HG03354 (cell line): ENCODE measurements at regions not wholly inside any gene's neighbourhood (a gene's known extent, or its start where the extent isn't known, plus 50 kb on each side); places are given as distances from the start of the nearest gene placed in this dataset.
"Not testable (repeated sequence)": the region's sequence is repeated elsewhere in the genome, so short reads cannot be mapped to it uniquely, and the experiment has no call there.

Experiments
- ATAC-seq: cut with Tn5 transposase; IDR thresholded peaks from one replicate; pipeline ENCODE4 v1.9.1; 2021; ENCODE audit warnings: mild to moderate bottlenecking; ENCODE audit not compliant: unreplicated experiment, poor library complexity, severe bottlenecking

GRCh38 chr9:29189221-29189620 is 1615.9 kb upstream of the C9orf72 start:
- ATAC-seq: not testable (repeated sequence)

- no peak for ATAC-seq
Measured at GRCh38 chr9:29198861-29199260, 1625.6 kb upstream of the C9orf72 start.

DNA sequence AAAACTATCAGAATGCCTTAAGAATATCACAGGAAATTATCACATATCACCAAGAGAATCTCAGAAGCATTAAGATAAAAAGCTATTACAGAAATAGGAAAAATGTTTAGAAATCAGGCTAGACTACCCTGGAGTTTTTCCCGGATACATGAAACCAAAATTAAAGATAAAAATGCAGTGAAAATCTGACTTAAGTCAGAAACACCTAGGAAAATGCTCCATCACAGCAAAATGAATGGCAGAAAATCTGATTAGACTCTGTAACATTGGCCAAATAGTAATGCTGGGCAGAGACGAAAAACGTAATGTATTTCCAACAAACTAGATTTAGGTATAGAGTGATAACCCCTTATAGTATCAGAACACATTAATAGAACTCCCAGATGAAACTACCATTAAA is 1626.7 kb upstream of the C9orf72 start:
- no peak for ATAC-seq

GRCh38 chr9:29200650-29201049 is 1627.4 kb upstream of the C9orf72 start:
- ATAC-seq: no peak

- ATAC-seq: no peak
Measured at GRCh38 chr9:29203244-29203930, 1630.1 kb upstream of the C9orf72 start.

DNA sequence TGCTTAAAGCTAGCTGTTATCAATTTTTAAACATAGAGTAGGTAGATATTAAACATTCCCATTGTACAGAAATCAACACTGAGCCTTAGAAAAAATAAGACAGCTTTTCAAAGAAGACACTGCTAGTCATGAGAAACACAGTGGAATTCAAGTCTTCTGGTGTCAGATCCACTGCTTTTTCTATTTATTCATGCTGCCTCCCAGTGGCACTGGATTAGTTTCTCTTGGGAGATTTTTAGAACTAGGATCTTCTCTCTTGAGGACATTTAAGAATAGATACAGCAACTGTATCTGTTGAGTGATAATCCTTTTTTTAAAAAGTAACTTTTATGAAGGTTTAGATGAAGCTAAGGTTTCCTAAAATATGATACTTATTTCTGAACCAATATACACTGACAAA is 1635.4 kb upstream of the C9orf72 start:
- ATAC-seq: no peak

- no peak for ATAC-seq
Measured at GRCh38 chr9:29209748-29210291, 1636.5 kb upstream of the C9orf72 start.

DNA sequence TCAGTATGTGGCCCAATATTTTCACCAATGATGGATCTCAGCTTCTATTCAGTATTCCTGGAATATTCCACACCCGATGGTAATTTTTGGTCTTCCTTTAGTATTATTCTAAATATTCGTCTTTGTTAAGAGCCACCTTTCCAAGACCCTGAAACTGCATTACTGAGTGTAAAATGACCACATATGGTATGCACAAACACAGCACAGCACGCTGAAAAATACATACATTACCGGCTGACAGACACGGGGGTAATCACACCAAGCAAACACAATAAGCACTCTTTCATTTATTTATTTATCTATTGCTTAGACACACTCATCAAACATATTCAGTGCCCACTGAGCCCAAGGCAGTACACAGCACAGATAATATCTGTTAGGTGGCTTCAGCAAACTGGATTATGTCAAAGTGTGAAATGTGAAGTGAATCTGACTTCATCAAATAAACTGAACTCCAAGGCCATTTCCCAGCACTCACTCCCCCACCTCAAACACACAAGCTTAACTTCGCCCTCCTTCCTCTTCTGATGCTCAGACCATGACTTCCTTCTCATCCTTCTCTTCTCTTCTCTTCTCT is 1637.8 kb upstream of the C9orf72 start:
- ATAC-seq: no peak

GRCh38 chr9:29211580-29212396 is 1638.5 kb upstream of the C9orf72 start:
- ATAC-seq: peak; percentile 92

DNA sequence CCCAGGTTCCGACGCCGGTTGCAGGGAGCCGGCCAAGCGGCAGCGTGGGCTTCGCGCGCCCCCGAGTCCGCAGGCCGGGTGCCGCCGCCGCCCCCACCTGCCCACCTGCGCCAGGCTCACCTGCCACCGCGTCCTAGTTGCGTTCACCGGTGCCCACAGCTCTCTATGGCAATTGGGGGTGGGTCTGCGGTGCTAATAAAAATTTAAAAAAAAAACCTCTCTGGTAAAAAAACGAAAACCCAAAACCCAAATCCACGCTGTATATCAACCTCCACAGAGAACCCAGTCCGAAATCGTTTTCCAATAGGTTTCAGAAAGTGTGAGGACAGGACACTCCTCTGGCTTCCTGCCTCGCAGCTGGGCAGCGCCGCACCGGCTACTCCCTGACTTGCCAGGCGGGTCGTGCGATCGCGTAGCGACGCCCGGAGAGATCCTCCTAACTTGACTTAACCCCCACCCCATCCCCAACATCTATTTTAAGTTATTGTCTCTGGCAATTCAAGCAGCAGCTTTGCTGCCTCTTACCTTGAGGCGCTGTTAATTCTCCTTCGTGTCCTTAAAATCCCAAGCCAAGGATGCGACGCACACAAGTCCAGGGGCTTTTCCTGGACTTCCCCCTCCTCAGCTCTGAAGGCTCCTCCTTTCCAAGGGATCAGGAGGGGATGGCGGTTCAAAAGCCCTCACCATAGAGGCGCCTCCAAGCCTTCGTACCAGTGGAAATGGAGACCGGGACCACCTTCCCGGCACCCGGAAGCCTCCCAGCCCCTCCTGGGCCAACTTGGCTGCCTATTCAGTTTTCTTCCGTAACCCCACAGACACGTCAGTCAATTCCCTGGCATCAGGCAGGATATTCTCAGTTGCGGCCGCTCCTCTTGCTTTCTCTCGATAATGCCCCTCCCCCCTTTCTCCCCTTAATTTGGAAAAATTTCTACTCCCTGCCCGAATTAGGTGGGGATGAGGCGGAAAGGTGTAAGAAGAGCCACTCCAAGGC is 1639.4 kb upstream of the C9orf72 start:
- ATAC-seq: no peak

GRCh38 chr9:29213417-29214153 is 1640.3 kb upstream of the C9orf72 start, which contains the start of gene LINGO2:
TSS of gene LINGO2 (minus strand) at chr9:29213601.
- ATAC-seq: no peak

- no peak for ATAC-seq
Measured at GRCh38 chr9:29214154-29214689, 1640.9 kb upstream of the C9orf72 start.

GRCh38 chr9:29214690-29215253 is 1641.5 kb upstream of the C9orf72 start:
- ATAC-seq: no peak

GRCh38 chr9:29217966-29218365 is 1644.7 kb upstream of the C9orf72 start:
- ATAC-seq: no peak

GRCh38 chr9:29220596-29221251 is 1647.4 kb upstream of the C9orf72 start:
- ATAC-seq: no peak

DNA sequence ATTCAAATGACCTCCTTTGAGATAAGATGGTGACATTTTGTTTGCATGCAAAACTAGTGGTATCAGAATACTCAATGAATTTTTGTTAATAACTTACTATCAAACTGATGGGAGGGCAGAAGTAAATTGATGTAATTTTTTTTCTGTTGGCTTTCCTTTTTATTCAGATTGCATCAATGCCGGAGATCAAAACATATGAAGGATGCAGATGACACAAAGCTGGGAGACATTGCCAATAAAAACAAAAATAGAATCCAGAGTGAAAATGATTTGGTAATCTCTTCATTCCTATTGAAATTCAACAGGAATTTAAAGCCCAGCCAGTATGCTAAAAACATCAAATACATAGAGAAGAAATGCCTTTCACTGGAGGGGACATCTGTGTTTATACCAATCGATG is 1655.3 kb upstream of the C9orf72 start:
- ATAC-seq: no peak

GRCh38 chr9:29230931-29231330 is 1657.7 kb upstream of the C9orf72 start:
- no peak for ATAC-seq

DNA sequence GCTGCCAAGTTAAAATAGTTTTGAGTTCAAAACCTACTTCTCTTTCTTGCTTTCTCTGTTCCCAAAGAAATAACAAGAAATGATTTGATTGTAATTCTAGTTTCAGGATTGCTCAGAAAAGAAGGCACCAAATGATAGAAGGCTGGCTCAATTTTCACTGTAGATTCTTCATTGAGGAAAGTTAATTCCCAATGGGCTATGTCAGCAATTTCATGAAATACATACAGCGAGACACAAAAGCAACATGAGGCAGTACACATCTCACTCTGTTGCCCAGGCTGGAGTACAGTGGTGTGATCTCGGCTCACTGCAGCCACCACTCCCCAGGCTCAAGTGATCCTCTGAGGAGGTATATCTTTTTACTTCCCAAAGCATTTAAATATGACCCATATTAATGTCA is 1659.9 kb upstream of the C9orf72 start:
- no peak for ATAC-seq
